Mucosa of stomach (tissue), 1 donor: ENCODE measurements at regions not wholly inside any gene's neighbourhood (a gene's known extent, or its start where the extent isn't known, plus 50 kb on each side); places are given as distances from the start of the nearest gene placed in this dataset.

Source experiments
- H3K27me3 ChIP-seq: one replicate; pipeline ENCODE4 v1.7.0; 2013; ENCODE audit warnings: mild to moderate bottlenecking, low read length; ENCODE audit not compliant: control insufficient read depth, insufficient read depth
- H3K36me3 ChIP-seq: one replicate; pipeline ENCODE4 v1.7.0; 2013; ENCODE audit warnings: low read length; ENCODE audit not compliant: control insufficient read depth, insufficient read depth
- H3K4me1 ChIP-seq: one replicate; pipeline ENCODE4 v1.7.0; 2013; ENCODE audit warnings: mild to moderate bottlenecking, low read length; ENCODE audit not compliant: control insufficient read depth, insufficient read depth
- H3K4me3 ChIP-seq: one replicate; pipeline ENCODE4 v1.7.0; 2013; ENCODE audit warnings: low read length
- H3K9ac ChIP-seq: one replicate; pipeline ENCODE4 v1.7.0; 2013; ENCODE audit warnings: mild to moderate bottlenecking, low read length, moderate library complexity
- H3K9me3 ChIP-seq: one replicate; pipeline ENCODE4 v1.7.0; 2013; ENCODE audit warnings: mild to moderate bottlenecking, low read length, moderate library complexity; ENCODE audit not compliant: control insufficient read depth
- donor health status: Pancreatic carcinoma.

- Histone ChIP-seq H3K9me3 (no peaks in the 10 kb centered on the region), H3K4me3 (no peak overlapping the region), H3K36me3 (no peaks in the 10 kb centered on the region), H3K27me3 (no peaks in the 10 kb centered on the region), H3K9ac (no peak overlapping the region), H3K4me1 (no peaks in the 10 kb centered on the region)
These were observed 674.6 kb upstream of the MARCKS start for GRCh38 chr6:113182370-113183141.

- H3K4me3 ChIP-seq = no peak overlapping the region
- H3K36me3 ChIP-seq = no peaks in the 10 kb centered on the region
- H3K9me3 ChIP-seq = no peaks in the 10 kb centered on the region
- no peak overlapping the region for H3K9ac ChIP-seq
- H3K27me3 ChIP-seq = no peaks in the 10 kb centered on the region
- no peaks in the 10 kb centered on the region for H3K4me1 ChIP-seq
These were observed 672.9 kb upstream of the MARCKS start for GRCh38 chr6:113184291-113184690.

GRCh38 chr6:113184736-113185135, 672.4 kb upstream of the MARCKS start:
- H3K4me1 ChIP-seq = no peaks in the 10 kb centered on the region

DNA sequence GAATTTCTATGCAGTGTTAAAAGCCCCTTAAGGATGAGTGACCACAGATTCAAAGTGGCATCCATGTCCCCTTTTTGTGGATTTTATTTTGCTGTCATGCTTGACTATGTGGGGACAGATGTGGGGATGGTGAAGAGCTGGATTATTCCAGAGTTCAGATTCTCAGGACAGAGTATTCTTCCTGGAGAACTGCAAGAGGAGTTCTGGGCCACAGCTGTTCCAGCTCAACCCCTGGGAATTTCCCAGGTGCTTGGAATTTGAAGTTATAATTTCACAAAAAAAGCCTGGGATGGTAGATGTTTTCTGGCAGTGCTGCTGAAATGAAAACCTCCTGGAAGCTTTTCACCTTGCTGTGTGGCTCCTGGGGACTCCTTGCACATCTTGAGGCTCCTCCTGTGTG, 671.8 kb upstream of the MARCKS start:
- Histone ChIP-seq H3K4me1 (no peaks in the 10 kb centered on the region), H3K9me3 (no peaks in the 10 kb centered on the region), H3K4me3 (no peak overlapping the region), H3K27me3 (no peaks in the 10 kb centered on the region), H3K36me3 (no peaks in the 10 kb centered on the region), H3K9ac (no peak overlapping the region)

More at GRCh38 chr6:113184736-113185135, 672.4 kb upstream of the MARCKS start:
- H3K9ac ChIP-seq = no peak overlapping the region
- no peaks in the 10 kb centered on the region for H3K27me3 ChIP-seq
- no peaks in the 10 kb centered on the region for H3K36me3 ChIP-seq
- no peaks in the 10 kb centered on the region for H3K9me3 ChIP-seq
- no peak overlapping the region for H3K4me3 ChIP-seq

DNA sequence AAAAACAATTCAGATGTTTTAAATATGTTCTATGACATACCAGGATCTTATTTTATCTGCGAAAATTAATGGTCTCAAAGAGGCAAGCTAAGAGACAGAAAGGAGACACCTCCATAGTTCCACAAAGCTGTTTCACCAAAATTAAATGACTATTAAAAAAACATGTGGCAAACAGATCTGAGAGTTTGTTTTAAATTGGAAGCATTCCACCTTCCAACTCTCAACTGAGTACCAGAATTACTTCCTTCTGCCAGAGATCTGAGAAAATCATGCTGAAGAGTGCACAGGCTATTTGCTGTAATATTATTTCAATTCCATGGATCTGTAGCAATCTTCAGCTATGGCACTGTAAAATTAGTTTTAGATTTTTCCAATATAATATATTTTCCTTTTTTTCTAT, 669.5 kb upstream of the MARCKS start:
- Histone ChIP-seq H3K36me3 (no peaks in the 10 kb centered on the region), H3K9ac (no peak overlapping the region), H3K4me3 (no peak overlapping the region), H3K4me1 (no peaks in the 10 kb centered on the region), H3K27me3 (no peaks in the 10 kb centered on the region), H3K9me3 (no peaks in the 10 kb centered on the region)

GRCh38 chr6:113188962-113189361, 668.2 kb upstream of the MARCKS start:
- Histone ChIP-seq H3K36me3 (no peaks in the 10 kb centered on the region), H3K9me3 (no peaks in the 10 kb centered on the region), H3K4me1 (no peaks in the 10 kb centered on the region), H3K4me3 (no peak overlapping the region), H3K9ac (no peak overlapping the region), H3K27me3 (no peaks in the 10 kb centered on the region)

DNA sequence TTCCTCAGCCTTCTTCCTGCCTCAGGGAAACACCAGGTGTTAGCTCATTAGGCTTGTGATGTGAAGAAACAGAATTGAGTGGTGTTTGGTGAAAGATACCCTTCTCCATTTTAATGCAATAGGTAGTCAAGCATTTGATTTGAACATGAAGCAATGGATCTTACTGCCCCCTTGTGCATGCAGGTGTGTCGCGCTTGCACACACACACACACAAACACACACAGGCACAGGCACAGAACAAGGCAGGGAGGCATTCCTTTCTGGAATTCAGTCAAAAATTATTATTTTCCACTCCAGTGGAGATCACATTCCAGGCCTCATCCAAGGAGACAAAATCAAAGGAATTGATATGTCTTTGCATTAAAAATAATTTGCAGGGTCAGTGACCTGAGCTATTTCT, 667.0 kb upstream of the MARCKS start:
- no peaks in the 10 kb centered on the region for H3K27me3 ChIP-seq
- no peaks in the 10 kb centered on the region for H3K36me3 ChIP-seq
- no peak overlapping the region for H3K4me3 ChIP-seq
- no peak overlapping the region for H3K9ac ChIP-seq
- no peaks in the 10 kb centered on the region for H3K9me3 ChIP-seq
- no peaks in the 10 kb centered on the region for H3K4me1 ChIP-seq

GRCh38 chr6:113194090-113194489, 663.1 kb upstream of the MARCKS start:
- H3K9ac ChIP-seq = no peak overlapping the region
- H3K36me3 ChIP-seq = no peaks in the 10 kb centered on the region
- no peaks in the 10 kb centered on the region for H3K4me1 ChIP-seq
- H3K9me3 ChIP-seq = no peaks in the 10 kb centered on the region
- no peaks in the 10 kb centered on the region for H3K27me3 ChIP-seq
- H3K4me3 ChIP-seq = no peak overlapping the region

- no peak overlapping the region for H3K9ac ChIP-seq
- no peak overlapping the region for H3K4me3 ChIP-seq
- H3K9me3 ChIP-seq = no peaks in the 10 kb centered on the region
- H3K36me3 ChIP-seq = no peaks in the 10 kb centered on the region
- H3K27me3 ChIP-seq = no peaks in the 10 kb centered on the region
- no peaks in the 10 kb centered on the region for H3K4me1 ChIP-seq
These were observed 654.1 kb upstream of the MARCKS start for GRCh38 chr6:113202852-113203714.

- Histone ChIP-seq H3K27me3 (no peaks in the 10 kb centered on the region), H3K9me3 (no peaks in the 10 kb centered on the region), H3K4me3 (no peak overlapping the region), H3K36me3 (no peaks in the 10 kb centered on the region), H3K4me1 (no peaks in the 10 kb centered on the region), H3K9ac (no peak overlapping the region)
These were observed 653.4 kb upstream of the MARCKS start for GRCh38 chr6:113203715-113204110.

GRCh38 chr6:113205553-113205952, 651.6 kb upstream of the MARCKS start:
- H3K4me1 ChIP-seq = no peaks in the 10 kb centered on the region
- no peak overlapping the region for H3K9ac ChIP-seq
- H3K36me3 ChIP-seq = no peaks in the 10 kb centered on the region
- no peaks in the 10 kb centered on the region for H3K27me3 ChIP-seq
- no peak overlapping the region for H3K4me3 ChIP-seq
- no peaks in the 10 kb centered on the region for H3K9me3 ChIP-seq

GRCh38 chr6:113208726-113209125, 648.4 kb upstream of the MARCKS start:
- Histone ChIP-seq H3K4me1 (no peaks in the 10 kb centered on the region), H3K9me3 (no peaks in the 10 kb centered on the region)

More at GRCh38 chr6:113208726-113209125, 648.4 kb upstream of the MARCKS start:
- no peaks in the 10 kb centered on the region for H3K36me3 ChIP-seq
- no peaks in the 10 kb centered on the region for H3K27me3 ChIP-seq
- H3K9ac ChIP-seq = no peak overlapping the region
- no peak overlapping the region for H3K4me3 ChIP-seq
